GM20000 (cell line): ENCODE measurements at regions not wholly inside any gene's neighbourhood (a gene's known extent, or its start where the extent isn't known, plus 50 kb on each side); places are given as distances from the start of the nearest gene placed in this dataset.

Experiments used
- DNase-seq: peaks from one replicate; pipeline ENCODE4 v3.0.0; 2012; ENCODE audit warnings: low spot score
- CTCF ChIP-seq: IDR thresholded peaks from 2 replicates; pipeline ENCODE4 v1.5.1; 2012; ENCODE audit warnings: mild to moderate bottlenecking, control low read depth; ENCODE audit errors: extremely low read depth, missing control alignments

- TF ChIP-seq CTCF = no peak
- no peak for DNase-seq
Measured at GRCh38 chr15:93488296-93488713, 399.3 kb upstream of the RGMA start.

GRCh38 chr15:93486407-93487117, 397.6 kb upstream of the RGMA start:
- no peak for TF ChIP-seq CTCF
- no peak for DNase-seq

- TF ChIP-seq CTCF = no peak
- no peak for DNase-seq
Measured at GRCh38 chr15:93485438-93486327, 396.7 kb upstream of the RGMA start.

- TF ChIP-seq CTCF = no peak
- no peak for DNase-seq
Measured at GRCh38 chr15:93483923-93484322, 394.9 kb upstream of the RGMA start.

- no peak for TF ChIP-seq CTCF
- no peak for DNase-seq
Measured at GRCh38 chr15:93482731-93483130, 393.7 kb upstream of the RGMA start.

GRCh38 chr15:93479715-93480114, 390.7 kb upstream of the RGMA start:
- no peak for TF ChIP-seq CTCF
- no peak for DNase-seq

- no peak for TF ChIP-seq CTCF
- DNase-seq = no peak
Measured at GRCh38 chr15:93478947-93479346, 389.9 kb upstream of the RGMA start.
